GM23338 (cell line): ENCODE measurements at regions not wholly inside any gene's neighbourhood (a gene's known extent, or its start where the extent isn't known, plus 50 kb on each side); places are given as distances from the start of the nearest gene placed in this dataset.

Source experiments
- CREB1 ChIP-seq: fragments of 250-450 bp; sonication (Bioruptor Pico); IDR thresholded peaks from 2 replicates; pipeline ENCODE4 v1.5.0; 2020; ENCODE audit warnings: low read depth, mild to moderate bottlenecking, moderate library complexity
- EZH2 ChIP-seq: fragments of 200-600 bp; sonication (generic); IDR thresholded peaks from one replicate; pipeline ENCODE4 v1.8.0; 2017; ENCODE audit warnings: antibody characterized with exemption, mild to moderate bottlenecking, low read depth; ENCODE audit not compliant: unreplicated experiment
- TF ChIP-seq, protein P1 (sequence below), 2 experiments: fragments of 200-600 bp in 1 of 2; sonication (generic) in 1 of 2; conservative IDR thresholded peaks; 2 replicates each; pipeline versions ENCODE4 v1.5.1 to v1.6.1; 2016 to 2017; ENCODE audit warnings: antibody characterized with exemption in 2 of 2, low read depth in 2 of 2, mild to moderate bottlenecking in 2 of 2, moderate library complexity in 1 of 2

- TF ChIP-seq CREB1 (no peak), EZH2 (no peak)
- TF ChIP-seq, protein P1, sequence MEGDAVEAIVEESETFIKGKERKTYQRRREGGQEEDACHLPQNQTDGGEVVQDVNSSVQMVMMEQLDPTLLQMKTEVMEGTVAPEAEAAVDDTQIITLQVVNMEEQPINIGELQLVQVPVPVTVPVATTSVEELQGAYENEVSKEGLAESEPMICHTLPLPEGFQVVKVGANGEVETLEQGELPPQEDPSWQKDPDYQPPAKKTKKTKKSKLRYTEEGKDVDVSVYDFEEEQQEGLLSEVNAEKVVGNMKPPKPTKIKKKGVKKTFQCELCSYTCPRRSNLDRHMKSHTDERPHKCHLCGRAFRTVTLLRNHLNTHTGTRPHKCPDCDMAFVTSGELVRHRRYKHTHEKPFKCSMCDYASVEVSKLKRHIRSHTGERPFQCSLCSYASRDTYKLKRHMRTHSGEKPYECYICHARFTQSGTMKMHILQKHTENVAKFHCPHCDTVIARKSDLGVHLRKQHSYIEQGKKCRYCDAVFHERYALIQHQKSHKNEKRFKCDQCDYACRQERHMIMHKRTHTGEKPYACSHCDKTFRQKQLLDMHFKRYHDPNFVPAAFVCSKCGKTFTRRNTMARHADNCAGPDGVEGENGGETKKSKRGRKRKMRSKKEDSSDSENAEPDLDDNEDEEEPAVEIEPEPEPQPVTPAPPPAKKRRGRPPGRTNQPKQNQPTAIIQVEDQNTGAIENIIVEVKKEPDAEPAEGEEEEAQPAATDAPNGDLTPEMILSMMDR (conservative IDR thresholded peaks at IDR 0.05; ENCODE audit: low read depth in 2 of 2), result no peak
Observed at GRCh38 chr5:8289779-8290178, 420.8 kb downstream of the MTRR start.
